Calu3 (cell line): ENCODE measurements at regions not wholly inside any gene's neighbourhood (a gene's known extent, or its start where the extent isn't known, plus 50 kb on each side); places are given as distances from the start of the nearest gene placed in this dataset.

Experiments used
- BruUV-seq: library from RNA; stranded (reverse); fragments of 400-500 nt; replicated peaks from 2 replicates; lab custom pipeline; 2021; lab: Mats Ljungman, UMichigan
- CTCF ChIA-PET: fragments of 300-600 bp; sonication (Branson Sonifier 250); formaldehyde crosslinking; loops from one replicate; lab custom pipeline; 2022; ENCODE audit warnings: antibody characterized with exemption; lab: Charles Lee
- DNase-seq: peaks from one replicate; pipeline ENCODE4 v3.0.0; 2022
- H3K27ac Mint-ChIP-seq: one replicate; pipeline ENCODE4 v1.8.0; 2022; ENCODE audit warnings: mixed read lengths; ENCODE audit not compliant: unreplicated experiment
- H3K27me3 Mint-ChIP-seq: one replicate; pipeline ENCODE4 v1.8.0; 2022; ENCODE audit warnings: mixed read lengths; ENCODE audit not compliant: unreplicated experiment
- H3K36me3 Mint-ChIP-seq: one replicate; pipeline ENCODE4 v1.8.0; 2022; ENCODE audit warnings: mild to moderate bottlenecking, moderate library complexity, mixed read lengths; ENCODE audit not compliant: insufficient read depth, unreplicated experiment
- H3K4me1 Mint-ChIP-seq: one replicate; pipeline ENCODE4 v1.8.0; 2022; ENCODE audit warnings: mild to moderate bottlenecking, low read depth, mixed read lengths; ENCODE audit not compliant: unreplicated experiment
- H3K4me3 Mint-ChIP-seq: one replicate; pipeline ENCODE4 v1.8.0; 2022; ENCODE audit warnings: mild to moderate bottlenecking, low read depth, moderate library complexity, mixed read lengths; ENCODE audit not compliant: unreplicated experiment
- H3K9me3 Mint-ChIP-seq: one replicate; pipeline ENCODE4 v1.8.0; 2022; ENCODE audit warnings: low read depth, mixed read lengths; ENCODE audit not compliant: unreplicated experiment
- CTCF ChIP-seq: fragments of 200-600 bp; IDR thresholded peaks from one replicate; pipeline ENCODE4 v1.8.0; 2022; ENCODE audit warnings: antibody characterized with exemption; ENCODE audit not compliant: unreplicated experiment
- intact Hi-C: fragments of 100-400 bp; cut with micrococcal nuclease; formaldehyde crosslinking; loops from one replicate; pipeline ENCODE4 v1.10.0; 2022; ENCODE audit not compliant: unreplicated experiment

- H3K9me3 Mint-ChIP-seq, result no peaks in the 10 kb centered on the region
- no peaks in the 10 kb centered on the region for H3K27me3 Mint-ChIP-seq
- intact Hi-C loops, result no loop called here
- no TSS peak for BruUV-seq
- no peak for TF ChIP-seq CTCF
- no peak overlapping the region for H3K4me3 Mint-ChIP-seq
- H3K4me1 Mint-ChIP-seq, result no peaks in the 10 kb centered on the region
- no peaks in the 10 kb centered on the region for H3K36me3 Mint-ChIP-seq
- no peak overlapping the region for H3K27ac Mint-ChIP-seq
- CTCF ChIA-PET, result no interaction called here
- DNase-seq, result no peak
Observed at GRCh38 chr13:63117710-63118109, 1702.1 kb upstream of the PCDH20 start.

GRCh38 chr13:63112799-63113395 lies 1697.2 kb upstream of the PCDH20 start:
- H3K4me3 Mint-ChIP-seq, result no peak overlapping the region
- H3K27me3 Mint-ChIP-seq, result no peaks in the 10 kb centered on the region
- H3K27ac Mint-ChIP-seq, result no peak overlapping the region
- DNase-seq, result no peak
- CTCF ChIA-PET, result no interaction called here
- H3K36me3 Mint-ChIP-seq, result no peaks in the 10 kb centered on the region
- H3K4me1 Mint-ChIP-seq, result no peaks in the 10 kb centered on the region
- no peaks in the 10 kb centered on the region for H3K9me3 Mint-ChIP-seq
- BruUV-seq, result no TSS peak
- TF ChIP-seq CTCF, result no peak
- intact Hi-C loops, result no loop called here

- H3K9me3 Mint-ChIP-seq, result no peaks in the 10 kb centered on the region
- intact Hi-C loops, result no loop called here
- H3K36me3 Mint-ChIP-seq, result no peaks in the 10 kb centered on the region
- H3K27ac Mint-ChIP-seq, result no peak overlapping the region
- no TSS peak for BruUV-seq
- no peak for TF ChIP-seq CTCF
- no peak overlapping the region for H3K4me3 Mint-ChIP-seq
- DNase-seq, result no peak
- no peaks in the 10 kb centered on the region for H3K4me1 Mint-ChIP-seq
- CTCF ChIA-PET, result no interaction called here
- no peaks in the 10 kb centered on the region for H3K27me3 Mint-ChIP-seq
Observed at GRCh38 chr13:63110466-63110865, 1694.8 kb upstream of the PCDH20 start.

GRCh38 chr13:63107179-63107943 lies 1691.7 kb upstream of the PCDH20 start:
- Mint-ChIP-seq H3K27me3 (no peaks in the 10 kb centered on the region), H3K4me1 (no peaks in the 10 kb centered on the region), H3K27ac (no peak overlapping the region), H3K4me3 (no peak overlapping the region), H3K36me3 (no peaks in the 10 kb centered on the region), H3K9me3 (no peaks in the 10 kb centered on the region)
- no peak for TF ChIP-seq CTCF
- no peak for DNase-seq
- no TSS peak for BruUV-seq
- intact Hi-C loops, result no loop called here
- CTCF ChIA-PET, result interaction anchor here (0.6 kb wide), 1 partner anchor 867 kb away, joined by 3 read pairs; no protein-coding TSS in a partner anchor
